OCI-LY3 (cell line): ENCODE measurements at regions not wholly inside any gene's neighbourhood (a gene's known extent, or its start where the extent isn't known, plus 50 kb on each side); places are given as distances from the start of the nearest gene placed in this dataset.

Source experiments
- H2AFZ ChIP-seq: fragments of 200-600, 300-600 bp; shearing (Covaris generic); 2 replicates; pipeline ENCODE4 v1.6.0; 2014; ENCODE audit warnings: antibody characterized with exemption, low read depth, low read length
- H3K27ac ChIP-seq: fragments of 200-600, 300-600 bp; sonication (generic); 2 replicates; pipeline ENCODE4 v1.5.1; 2014; ENCODE audit warnings: mild to moderate bottlenecking, low read length, moderate library complexity, mixed read lengths
- H3K27me3 ChIP-seq: fragments of 200-600, 300-600 bp; sonication (generic); 2 replicates; pipeline ENCODE4 v1.6.1; 2014; ENCODE audit warnings: low read depth, low read length, mixed read lengths
- H3K36me3 ChIP-seq: fragments of 200-600, 300-600 bp; sonication (generic); replicated peaks from 2 replicates; pipeline ENCODE3; 2014; ENCODE audit warnings: low read depth, low read length, mixed read lengths
- H3K4me1 ChIP-seq: fragments of 300-600, 200-600 bp; sonication (generic); 2 replicates; pipeline ENCODE4 v1.6.1; 2014; ENCODE audit warnings: low read length, mixed read lengths
- H3K4me2 ChIP-seq: fragments of 200-600, 300-600 bp; sonication (generic); 2 replicates; pipeline ENCODE4 v1.6.1; 2014; ENCODE audit warnings: low read length, mixed read lengths
- H3K4me3 ChIP-seq: fragments of 300-600, 200-600 bp; sonication (generic); 2 replicates; pipeline ENCODE4 v1.5.1; 2014; ENCODE audit warnings: antibody characterized with exemption, mild to moderate bottlenecking, low read length, moderate library complexity
- H3K79me2 ChIP-seq: fragments of 300-600, 200-600 bp; shearing (Covaris generic); 2 replicates; pipeline ENCODE4 v1.6.1; 2014; ENCODE audit warnings: mild to moderate bottlenecking, low read length, mixed read lengths
- H3K9ac ChIP-seq: fragments of 300-600, 200-600 bp; shearing (Covaris generic); 2 replicates; pipeline ENCODE4 v1.6.0; 2014; ENCODE audit warnings: mild to moderate bottlenecking, low read length, moderate library complexity
- H3K9me3 ChIP-seq: fragments of 200-600, 300-600 bp; shearing (Covaris generic); 2 replicates; pipeline ENCODE4 v1.6.1; 2014; ENCODE audit warnings: low read length, mixed read lengths; ENCODE audit not compliant: insufficient read depth
- H4K20me1 ChIP-seq: fragments of 200-600, 300-600 bp; sonication (generic); 2 replicates; pipeline ENCODE4 v1.6.1; 2016; ENCODE audit warnings: low read length, mixed read lengths; ENCODE audit not compliant: insufficient read depth
- EZH2phosphoT487 ChIP-seq: fragments of 200-600 bp; shearing (Covaris generic); IDR thresholded peaks from 2 replicates; pipeline ENCODE4 v1.6.1; 2018; ENCODE audit warnings: antibody characterized with exemption, mixed run types, low read depth
- TF ChIP-seq, protein P1 (sequence below): fragments of 200-600, 300-600 bp; sonication (generic); IDR thresholded peaks from 2 replicates; pipeline ENCODE4 v1.5.1; 2014; ENCODE audit warnings: antibody characterized with exemption, low read length, low read depth

DNA sequence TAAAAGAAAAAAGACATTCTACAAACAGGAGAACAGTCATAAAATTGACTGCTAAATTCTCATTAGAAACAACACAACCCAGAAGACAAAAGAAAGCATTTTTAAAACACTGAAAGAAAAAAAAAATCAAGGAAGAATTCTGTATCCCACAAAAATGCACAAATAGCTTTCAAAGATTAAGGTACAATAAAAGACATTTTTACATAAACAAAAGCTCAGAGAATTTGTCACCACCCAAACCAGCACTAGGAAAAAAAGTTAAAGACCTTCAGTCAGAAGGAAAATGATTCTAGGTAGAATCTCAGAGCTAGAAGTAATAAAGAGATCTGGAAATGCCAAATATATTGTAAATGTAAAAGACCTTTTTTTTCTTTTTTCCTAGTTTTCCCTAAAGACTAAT, 252.4 kb downstream of the CLIC5 start:
- TF ChIP-seq, protein P1, sequence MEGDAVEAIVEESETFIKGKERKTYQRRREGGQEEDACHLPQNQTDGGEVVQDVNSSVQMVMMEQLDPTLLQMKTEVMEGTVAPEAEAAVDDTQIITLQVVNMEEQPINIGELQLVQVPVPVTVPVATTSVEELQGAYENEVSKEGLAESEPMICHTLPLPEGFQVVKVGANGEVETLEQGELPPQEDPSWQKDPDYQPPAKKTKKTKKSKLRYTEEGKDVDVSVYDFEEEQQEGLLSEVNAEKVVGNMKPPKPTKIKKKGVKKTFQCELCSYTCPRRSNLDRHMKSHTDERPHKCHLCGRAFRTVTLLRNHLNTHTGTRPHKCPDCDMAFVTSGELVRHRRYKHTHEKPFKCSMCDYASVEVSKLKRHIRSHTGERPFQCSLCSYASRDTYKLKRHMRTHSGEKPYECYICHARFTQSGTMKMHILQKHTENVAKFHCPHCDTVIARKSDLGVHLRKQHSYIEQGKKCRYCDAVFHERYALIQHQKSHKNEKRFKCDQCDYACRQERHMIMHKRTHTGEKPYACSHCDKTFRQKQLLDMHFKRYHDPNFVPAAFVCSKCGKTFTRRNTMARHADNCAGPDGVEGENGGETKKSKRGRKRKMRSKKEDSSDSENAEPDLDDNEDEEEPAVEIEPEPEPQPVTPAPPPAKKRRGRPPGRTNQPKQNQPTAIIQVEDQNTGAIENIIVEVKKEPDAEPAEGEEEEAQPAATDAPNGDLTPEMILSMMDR = no peak
- TF ChIP-seq EZH2phosphoT487 = no peak
- H3K4me2 ChIP-seq = no peak overlapping the region
- H3K4me1 ChIP-seq = no peaks in the 10 kb centered on the region
- H3K27me3 ChIP-seq = peaks cover 26% of the 10 kb centered on the region
- H3K79me2 ChIP-seq = no peaks in the 10 kb centered on the region
- H3K4me3 ChIP-seq = no peak overlapping the region
- H3K36me3 ChIP-seq = no peaks in the 10 kb centered on the region
- no peaks in the 10 kb centered on the region for H4K20me1 ChIP-seq
- H3K9me3 ChIP-seq = peaks cover 12% of the 10 kb centered on the region; the same call in 1 of the 2 replicates
- no peak overlapping the region for H3K9ac ChIP-seq
- no peak overlapping the region for H3K27ac ChIP-seq
- no peak overlapping the region for H2AFZ ChIP-seq

DNA sequence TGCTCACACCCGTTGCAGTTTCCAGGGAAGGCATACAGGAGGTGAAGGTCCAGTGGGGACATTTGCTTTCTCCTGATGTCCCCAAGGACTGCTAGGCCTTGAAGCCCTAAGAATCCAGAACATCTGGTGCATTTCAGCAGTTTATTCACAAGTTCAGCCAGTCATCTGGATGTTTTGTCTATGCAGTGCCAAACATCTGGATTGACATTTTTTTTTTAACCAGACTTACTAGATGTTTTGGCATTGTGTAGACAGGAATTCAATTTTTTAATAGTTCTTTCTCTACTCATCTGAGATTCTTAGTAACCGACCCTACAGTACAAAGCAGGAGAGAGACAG, 256.2 kb downstream of the CLIC5 start:
- H2AFZ ChIP-seq = no peak overlapping the region
- no peaks in the 10 kb centered on the region for H3K4me1 ChIP-seq
- H3K9me3 ChIP-seq = peaks cover 9% of the 10 kb centered on the region; the same call in 1 of the 2 replicates
- no peak overlapping the region for H3K4me2 ChIP-seq
- no peak overlapping the region for H3K27ac ChIP-seq
- H3K36me3 ChIP-seq = no peaks in the 10 kb centered on the region
- H4K20me1 ChIP-seq = no peaks in the 10 kb centered on the region
- no peak overlapping the region for H3K4me3 ChIP-seq
- peaks cover 46% of the 10 kb centered on the region for H3K27me3 ChIP-seq
- no peak overlapping the region for H3K9ac ChIP-seq
- no peaks in the 10 kb centered on the region for H3K79me2 ChIP-seq
- TF ChIP-seq, protein P1 = no peak
- TF ChIP-seq EZH2phosphoT487 = no peak

- Histone ChIP-seq H3K4me1 (no peaks in the 10 kb centered on the region), H3K4me3 (no peak overlapping the region), H2AFZ (no peak overlapping the region), H3K4me2 (no peak overlapping the region), H3K79me2 (no peaks in the 10 kb centered on the region), H4K20me1 (no peaks in the 10 kb centered on the region), H3K27ac (no peak overlapping the region), H3K27me3 (peaks cover 49% of the 10 kb centered on the region), H3K9me3 (0 out of 2 replicates have a peak, but pooled peaks cover 8% of the 10 kb centered on the region), H3K9ac (no peak overlapping the region), H3K36me3 (no peaks in the 10 kb centered on the region)
- TF ChIP-seq, protein P1 = no peak
Observed at GRCh38 chr6:45758787-45759471, 256.7 kb downstream of the CLIC5 start.

DNA sequence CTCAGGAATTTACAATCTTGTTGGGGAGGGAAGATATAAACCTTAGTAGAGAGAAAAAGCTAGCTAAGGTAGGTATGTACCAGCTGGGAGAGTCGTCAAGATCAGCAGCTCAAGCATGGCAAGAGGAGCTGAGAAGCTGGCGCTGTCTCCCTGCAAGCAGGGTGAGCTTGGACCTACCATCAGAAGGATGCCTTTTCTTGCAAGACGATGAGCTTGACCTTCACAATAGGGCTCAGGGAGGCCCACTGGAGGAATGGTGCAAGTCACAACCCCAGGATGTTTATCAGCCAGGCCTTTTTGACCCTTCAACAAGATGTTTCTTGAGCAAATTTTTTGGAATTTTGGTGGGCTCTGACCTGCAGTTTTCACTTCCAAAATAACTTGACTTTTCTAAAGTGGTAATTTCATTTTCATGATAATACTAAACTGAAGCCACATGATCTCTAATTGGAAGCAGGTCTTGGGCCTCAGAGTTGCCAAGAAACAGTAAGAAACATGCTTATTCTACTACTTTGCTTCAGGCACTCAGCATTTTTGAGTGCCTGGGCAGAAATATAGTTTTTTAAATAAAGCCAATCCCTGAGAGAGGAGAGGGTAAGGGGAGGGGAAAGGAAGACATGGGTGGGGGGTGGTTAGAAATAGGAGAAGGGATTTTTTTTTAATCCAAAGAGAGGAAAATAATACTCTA, 258.1 kb downstream of the CLIC5 start:
- Histone ChIP-seq H3K4me1 (no peaks in the 10 kb centered on the region), H3K79me2 (no peaks in the 10 kb centered on the region), H3K4me2 (no peak overlapping the region), H2AFZ (no peak overlapping the region), H3K9me3 (no peaks in the 10 kb centered on the region), H3K36me3 (no peaks in the 10 kb centered on the region), H4K20me1 (no peaks in the 10 kb centered on the region), H3K27me3 (peaks cover 44% of the 10 kb centered on the region), H3K4me3 (no peak overlapping the region), H3K9ac (no peak overlapping the region), H3K27ac (no peak overlapping the region)
- TF ChIP-seq, protein P1 = no peak
- TF ChIP-seq EZH2phosphoT487 = no peak
